HEK293 (cell line): ENCODE measurements at regions not wholly inside any gene's neighbourhood (a gene's known extent, or its start where the extent isn't known, plus 50 kb on each side); places are given as distances from the start of the nearest gene placed in this dataset.

Experiments used
- CTCF ChIA-PET: fragments of 350-600 bp; formaldehyde crosslinking; extraction: SDS; loops from one replicate; lab custom pipeline; 2021; ENCODE audit warnings: antibody characterized with exemption; lab: Yijun Ruan, JAX
- POLR2A ChIA-PET: fragments of 300-600 bp; formaldehyde crosslinking; extraction: SDS; loops from one replicate; lab custom pipeline; 2020; ENCODE audit warnings: antibody characterized with exemption, inconsistent platforms; lab: Yijun Ruan, JAX
- H3K27ac ChIP-seq: fragments of 200-500 bp; sonication (Bioruptor generic); 2 replicates; pipeline ENCODE4 v1.5.1; 2014; ENCODE audit warnings: low read depth, low read length, control low read depth, inconsistent platforms; ENCODE audit errors: extremely low read depth
- H3K36me3 ChIP-seq, 2 experiments: fragments of 200-500 bp in 1 of 2; sonication (Bioruptor generic) in 1 of 2; 1 replicate in 1 of 2; 2 replicates in 1 of 2; pipeline ENCODE4 v1.5.1; 2014 to 2017; ENCODE audit warnings: inconsistent platforms in 2 of 2, low read length in 2 of 2; ENCODE audit not compliant: control insufficient read depth in 2 of 2, insufficient read depth in 1 of 2
- H3K4me1 ChIP-seq: fragments of 200-500 bp; sonication (Bioruptor generic); 2 replicates; pipeline ENCODE4 v1.5.1; 2014; ENCODE audit warnings: mild to moderate bottlenecking, low read length, inconsistent platforms; ENCODE audit not compliant: control insufficient read depth, insufficient read depth
- H3K4me3 ChIP-seq: 2 replicates; pipeline ENCODE4 v1.5.1; 2011; ENCODE audit warnings: low read depth, mild to moderate bottlenecking, control low read depth, low read length, moderate library complexity
- H3K9me3 ChIP-seq: fragments of 200-500 bp; sonication (Bioruptor generic); 2 replicates; pipeline ENCODE4 v1.5.1; 2014; ENCODE audit warnings: low read depth, low read length, inconsistent platforms; ENCODE audit not compliant: control insufficient read depth, insufficient read depth
- SETDB1 ChIP-seq: IDR thresholded peaks from one replicate; pipeline ENCODE4 v1.6.1; 2017; ENCODE audit warnings: mild to moderate bottlenecking, low read length, moderate library complexity, mixed read lengths; ENCODE audit not compliant: insufficient read length
- WT1 ChIP-seq: fragments of 450-650 bp; formaldehyde crosslinking; IDR thresholded peaks from 2 replicates; pipeline ENCODE4 v1.5.1; 2016; ENCODE audit warnings: missing biosample characterization, missing genetic modification characterization
- ZEB2 ChIP-seq: fragments of 450-650 bp; formaldehyde crosslinking; IDR thresholded peaks from 2 replicates; pipeline ENCODE4 v1.5.1; 2016; ENCODE audit warnings: missing biosample characterization, missing genetic modification characterization
- ZNF311 ChIP-seq: fragments of 450-650 bp; formaldehyde crosslinking; IDR thresholded peaks from 2 replicates; pipeline ENCODE4 v1.5.1; 2017; ENCODE audit warnings: missing biosample characterization, missing genetic modification characterization, borderline replicate concordance
- ZNF354C ChIP-seq: fragments of 450-650 bp; formaldehyde crosslinking; IDR thresholded peaks from 2 replicates; pipeline ENCODE4 v1.5.1; 2016; ENCODE audit warnings: missing biosample characterization, missing genetic modification characterization, low read depth, borderline replicate concordance
- ZNF391 ChIP-seq: fragments of 450-650 bp; formaldehyde crosslinking; IDR thresholded peaks from 2 replicates; pipeline ENCODE4 v1.5.1; 2016; ENCODE audit warnings: low read depth, missing biosample characterization, missing genetic modification characterization, borderline replicate concordance
- ZNF530 ChIP-seq: fragments of 450-650 bp; formaldehyde crosslinking; IDR thresholded peaks from 2 replicates; pipeline ENCODE4 v1.5.1; 2016; ENCODE audit warnings: low read depth, missing biosample characterization, missing genetic modification characterization
- ZNF626 ChIP-seq: fragments of 450-650 bp; sonication (Bioruptor Pico); formaldehyde crosslinking; IDR thresholded peaks from 2 replicates; pipeline ENCODE4 v1.5.1; 2018; ENCODE audit warnings: missing biosample characterization, missing genetic modification characterization, inconsistent platforms
- ZNF776 ChIP-seq: fragments of 450-650 bp; formaldehyde crosslinking; IDR thresholded peaks from 2 replicates; pipeline ENCODE4 v1.5.0; 2017; ENCODE audit warnings: missing biosample characterization, missing genetic modification characterization, borderline replicate concordance
- ZNF791 ChIP-seq: fragments of 450-650 bp; formaldehyde crosslinking; IDR thresholded peaks from 2 replicates; pipeline ENCODE4 v1.5.1; 2016; ENCODE audit warnings: missing biosample characterization, missing genetic modification characterization
- ZNF792 ChIP-seq: fragments of 450-650 bp; formaldehyde crosslinking; IDR thresholded peaks from 2 replicates; pipeline ENCODE4 v1.5.1; 2016; ENCODE audit warnings: missing biosample characterization, missing genetic modification characterization
- TF ChIP-seq, protein P1 (sequence below): fragments of 450-650 bp; formaldehyde crosslinking; IDR thresholded peaks from 2 replicates; pipeline ENCODE4 v1.5.1; 2016; ENCODE audit warnings: missing biosample characterization, missing genetic modification characterization, low read depth
- TF ChIP-seq, protein P2 (sequence below): fragments of 450-650 bp; IDR thresholded peaks from 2 replicates; pipeline ENCODE4 v1.5.1; 2018; ENCODE audit warnings: missing biosample characterization, mild to moderate bottlenecking, missing genetic modification characterization

DNA sequence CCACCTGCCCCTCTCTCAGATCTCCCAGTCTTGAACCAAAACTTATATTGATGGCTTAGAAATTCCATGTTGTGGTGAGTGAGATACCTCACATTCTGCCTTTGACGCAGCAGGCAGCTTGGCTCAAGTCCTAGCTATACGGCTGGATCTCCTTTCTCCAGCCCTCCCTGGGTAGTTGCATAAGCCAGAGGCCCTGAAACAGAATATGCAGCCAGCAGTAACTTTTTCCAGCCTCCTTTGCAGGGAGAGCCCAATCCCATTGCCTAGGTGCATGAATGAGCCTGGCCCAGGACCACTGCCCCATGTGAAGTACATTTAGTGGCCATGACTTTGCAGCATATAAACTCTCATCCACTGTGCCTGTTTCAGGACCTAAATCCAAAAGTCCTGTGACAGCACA, 202.2 kb upstream of the CDYL start:
- Histone ChIP-seq H3K27ac (no peak overlapping the region), H3K4me3 (no peak overlapping the region), H3K4me1 (no peaks in the 10 kb centered on the region), H3K36me3 (no peaks in the 10 kb centered on the region), H3K9me3 (no peaks in the 10 kb centered on the region)
- CTCF ChIA-PET, result no interaction called here
- TF ChIP-seq ZNF626 (tag by site-specific recombination), result no peak
- TF ChIP-seq, all 188 proteins: peak for 0
- POLR2A ChIA-PET, result no interaction called here

DNA sequence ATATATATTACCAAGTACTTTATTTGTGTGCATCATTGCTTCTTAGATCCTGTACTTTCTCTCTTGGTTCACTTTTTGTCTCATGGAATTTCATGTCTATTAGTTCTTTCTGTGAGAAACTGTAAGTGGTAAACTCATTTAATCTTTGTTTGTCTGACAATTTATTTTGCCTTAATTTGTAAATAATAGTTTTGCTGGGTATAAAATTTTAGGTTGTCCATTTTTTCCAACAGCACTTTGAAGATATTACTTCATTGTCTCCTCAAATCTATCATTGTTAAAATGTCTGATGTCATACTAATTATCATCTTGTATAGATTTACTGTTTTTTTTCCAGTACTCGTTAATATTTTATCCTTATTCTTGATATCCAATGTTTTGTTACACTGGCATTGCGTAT, 205.2 kb upstream of the CDYL start:
- H3K4me3 ChIP-seq, result no peak overlapping the region
- POLR2A ChIA-PET, result no interaction called here
- H3K27ac ChIP-seq, result no peak overlapping the region
- no peaks in the 10 kb centered on the region for H3K4me1 ChIP-seq
- H3K36me3 ChIP-seq, result no peaks in the 10 kb centered on the region
- CTCF ChIA-PET, result no interaction called here
- no peak for TF ChIP-seq ZNF354C (tag by site-specific recombination)
- peak; percentile 77 for TF ChIP-seq SETDB1
- TF ChIP-seq, protein P1, sequence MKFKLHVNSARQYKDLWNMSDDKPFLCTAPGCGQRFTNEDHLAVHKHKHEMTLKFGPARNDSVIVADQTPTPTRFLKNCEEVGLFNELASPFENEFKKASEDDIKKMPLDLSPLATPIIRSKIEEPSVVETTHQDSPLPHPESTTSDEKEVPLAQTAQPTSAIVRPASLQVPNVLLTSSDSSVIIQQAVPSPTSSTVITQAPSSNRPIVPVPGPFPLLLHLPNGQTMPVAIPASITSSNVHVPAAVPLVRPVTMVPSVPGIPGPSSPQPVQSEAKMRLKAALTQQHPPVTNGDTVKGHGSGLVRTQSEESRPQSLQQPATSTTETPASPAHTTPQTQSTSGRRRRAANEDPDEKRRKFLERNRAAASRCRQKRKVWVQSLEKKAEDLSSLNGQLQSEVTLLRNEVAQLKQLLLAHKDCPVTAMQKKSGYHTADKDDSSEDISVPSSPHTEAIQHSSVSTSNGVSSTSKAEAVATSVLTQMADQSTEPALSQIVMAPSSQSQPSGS (tag by site-specific recombination), result no peak
- no peak for TF ChIP-seq ZNF792
- no peaks in the 10 kb centered on the region for H3K9me3 ChIP-seq

DNA sequence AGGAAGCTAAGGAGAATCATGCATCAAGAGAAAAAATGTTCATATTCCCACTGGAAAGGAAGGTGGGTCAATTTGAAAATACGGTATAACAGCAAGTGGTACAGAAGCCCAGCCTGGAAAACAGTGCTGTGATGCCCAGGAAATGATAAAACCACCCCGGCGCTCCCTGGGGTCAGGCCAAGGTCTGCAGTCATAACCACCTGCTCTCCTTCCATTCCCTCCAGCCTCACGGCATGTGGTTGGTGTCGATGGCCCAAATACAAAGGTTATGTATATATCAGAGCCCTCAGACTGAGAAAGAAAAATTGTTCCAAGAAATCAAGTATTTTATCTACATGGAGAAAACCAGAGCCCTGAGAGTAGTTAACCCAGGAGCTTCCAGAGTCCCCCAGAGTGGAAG, 208.1 kb upstream of the CDYL start:
- Histone ChIP-seq H3K36me3 (no peaks in the 10 kb centered on the region), H3K4me3 (no peak overlapping the region), H3K9me3 (no peaks in the 10 kb centered on the region), H3K4me1 (no peaks in the 10 kb centered on the region), H3K27ac (no peak overlapping the region)
- TF ChIP-seq ZNF311 (tag by site-specific recombination) (no peak), WT1 (no peak), ZNF776 (tag by site-specific recombination) (no peak)
- POLR2A ChIA-PET, result no interaction called here
- CTCF ChIA-PET, result interaction anchor here (0.6 kb wide), 1 partner anchor 103 kb away, joined by 5 read pairs; no protein-coding TSS in a partner anchor

DNA sequence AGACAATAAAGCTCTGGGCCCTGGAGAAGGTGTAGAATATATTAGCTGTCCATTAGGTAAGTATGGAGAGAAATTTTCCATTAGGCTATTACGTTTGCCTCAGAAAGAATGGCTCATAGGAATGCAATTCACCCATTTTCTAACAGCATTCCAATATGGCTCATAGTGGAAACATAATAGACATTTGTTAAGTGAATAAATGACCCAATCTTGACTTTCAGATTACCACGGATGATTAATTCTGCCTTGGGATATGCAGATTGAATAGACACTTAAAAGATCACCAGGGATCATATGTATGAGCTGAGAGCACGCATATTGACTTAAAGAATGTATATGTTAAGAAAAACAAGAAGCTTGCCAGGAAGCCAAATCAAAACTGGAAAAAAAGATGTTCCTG, 209.1 kb upstream of the CDYL start:
- no peaks in the 10 kb centered on the region for H3K9me3 ChIP-seq
- H3K36me3 ChIP-seq, result no peaks in the 10 kb centered on the region
- POLR2A ChIA-PET, result no interaction called here
- H3K4me3 ChIP-seq, result no peak overlapping the region
- H3K27ac ChIP-seq, result no peak overlapping the region
- CTCF ChIA-PET, result interaction anchor here (0.6 kb wide), 1 partner anchor 567 kb away, joined by 3 read pairs; no protein-coding TSS in a partner anchor
- no peaks in the 10 kb centered on the region for H3K4me1 ChIP-seq
- TF ChIP-seq ZNF530 (tag by site-specific recombination) (no peak), ZEB2 (tag by site-specific recombination) (no peak), ZNF391 (tag by site-specific recombination) (no peak), ZNF791 (no peak)
- TF ChIP-seq, protein P2, sequence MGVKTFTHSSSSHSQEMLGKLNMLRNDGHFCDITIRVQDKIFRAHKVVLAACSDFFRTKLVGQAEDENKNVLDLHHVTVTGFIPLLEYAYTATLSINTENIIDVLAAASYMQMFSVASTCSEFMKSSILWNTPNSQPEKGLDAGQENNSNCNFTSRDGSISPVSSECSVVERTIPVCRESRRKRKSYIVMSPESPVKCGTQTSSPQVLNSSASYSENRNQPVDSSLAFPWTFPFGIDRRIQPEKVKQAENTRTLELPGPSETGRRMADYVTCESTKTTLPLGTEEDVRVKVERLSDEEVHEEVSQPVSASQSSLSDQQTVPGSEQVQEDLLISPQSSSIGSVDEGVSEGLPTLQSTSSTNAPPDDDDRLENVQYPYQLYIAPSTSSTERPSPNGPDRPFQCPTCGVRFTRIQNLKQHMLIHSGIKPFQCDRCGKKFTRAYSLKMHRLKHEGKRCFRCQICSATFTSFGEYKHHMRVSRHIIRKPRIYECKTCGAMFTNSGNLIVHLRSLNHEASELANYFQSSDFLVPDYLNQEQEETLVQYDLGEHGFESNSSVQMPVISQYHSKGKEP (tag by site-specific recombination), result no peak
